IPS-NIHi7 (cell line): ENCODE measurements at regions not wholly inside any gene's neighbourhood (a gene's known extent, or its start where the extent isn't known, plus 50 kb on each side); places are given as distances from the start of the nearest gene placed in this dataset.
A peak's percentile ranks its signal among the peaks of the same experiment; 100 is the strongest.
"Not testable (repeated sequence)": the region's sequence is repeated elsewhere in the genome, so short reads cannot be mapped to it uniquely, and the experiment has no call there.

Experiments used
- DNase-seq: peaks from one replicate; pipeline ENCODE4 v3.0.0; 2012; ENCODE audit warnings: mixed read lengths; ENCODE audit errors: extremely low spot score

DNA sequence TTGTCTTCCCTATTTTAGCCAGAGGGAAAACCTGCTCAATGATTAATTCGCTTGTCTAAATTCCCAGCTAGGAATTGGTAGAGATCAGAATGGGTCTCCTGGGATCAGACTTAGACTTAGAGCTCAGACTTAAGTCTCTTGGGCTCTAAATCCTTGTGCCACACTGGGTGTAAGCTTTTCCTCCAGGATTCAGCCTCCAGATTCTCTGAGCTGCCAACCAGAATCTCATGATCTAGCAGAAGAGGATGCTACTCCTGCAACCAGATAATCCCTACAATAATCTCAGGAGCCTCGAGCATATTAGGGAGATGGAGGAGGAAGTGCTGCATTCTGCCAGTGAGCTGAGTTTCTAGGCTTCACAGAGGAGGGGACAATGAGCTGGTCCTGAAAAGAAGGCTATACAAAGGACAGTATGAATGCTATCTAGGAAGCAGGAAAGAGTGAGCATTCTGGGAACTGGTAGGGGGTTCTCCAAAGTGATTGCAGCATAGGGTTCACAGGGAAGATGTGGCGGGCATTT, 211.6 kb upstream of the SESN3 start:
- no peak for DNase-seq

DNA sequence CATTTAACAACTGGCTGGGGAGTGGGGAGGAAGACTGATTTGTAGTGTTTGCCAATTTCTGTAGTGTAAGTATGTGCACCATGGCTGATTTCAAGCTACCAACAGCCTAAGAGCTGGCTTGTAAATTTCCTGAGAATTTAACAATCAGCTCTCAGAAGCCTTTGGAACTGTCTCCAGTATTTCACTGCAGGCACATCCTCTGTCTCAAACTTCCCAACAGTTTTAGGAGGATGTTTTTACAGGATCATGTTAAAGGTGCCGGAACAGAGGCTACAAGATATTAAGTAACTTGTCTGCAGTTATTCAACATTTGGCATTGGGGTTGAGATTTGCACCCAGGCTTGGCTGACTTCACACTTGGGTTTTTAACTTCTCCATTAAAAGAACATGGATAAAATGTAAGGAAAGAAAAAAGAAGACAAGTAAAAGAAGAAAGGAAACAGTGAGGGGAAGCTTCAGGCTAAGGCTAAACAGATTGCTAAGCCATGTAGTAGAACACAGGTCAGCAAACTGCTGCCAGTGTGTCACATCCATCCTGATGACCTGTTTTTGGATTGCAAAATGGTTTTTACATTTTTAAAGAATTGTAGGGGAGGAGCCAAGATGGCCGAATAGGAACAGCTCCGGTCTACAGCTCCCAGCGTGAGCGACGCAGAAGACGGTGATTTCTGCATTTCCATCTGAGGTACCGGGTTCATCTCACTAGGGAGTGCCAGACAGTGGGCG, 204.8 kb upstream of the SESN3 start:
- no peak for DNase-seq

DNA sequence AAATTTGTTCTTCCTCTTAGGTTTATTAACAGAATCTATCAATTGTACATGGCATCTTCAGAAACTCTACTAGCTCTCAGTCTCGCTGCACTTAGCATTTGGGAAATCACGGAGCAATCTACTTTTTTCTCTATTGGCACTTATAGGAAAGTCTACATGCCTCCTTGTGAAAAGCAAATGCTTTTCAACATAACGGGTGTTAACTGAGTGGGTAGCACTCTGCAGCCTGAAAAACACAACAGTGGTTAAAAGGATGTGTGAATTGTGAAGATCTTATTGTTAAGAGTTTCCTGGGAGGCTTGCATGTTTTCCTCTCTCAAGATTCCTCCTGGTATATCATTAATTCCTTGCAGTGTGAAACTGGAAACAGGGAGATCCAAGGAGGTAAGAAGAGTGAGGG, 204.2 kb upstream of the SESN3 start:
- no peak for DNase-seq

DNA sequence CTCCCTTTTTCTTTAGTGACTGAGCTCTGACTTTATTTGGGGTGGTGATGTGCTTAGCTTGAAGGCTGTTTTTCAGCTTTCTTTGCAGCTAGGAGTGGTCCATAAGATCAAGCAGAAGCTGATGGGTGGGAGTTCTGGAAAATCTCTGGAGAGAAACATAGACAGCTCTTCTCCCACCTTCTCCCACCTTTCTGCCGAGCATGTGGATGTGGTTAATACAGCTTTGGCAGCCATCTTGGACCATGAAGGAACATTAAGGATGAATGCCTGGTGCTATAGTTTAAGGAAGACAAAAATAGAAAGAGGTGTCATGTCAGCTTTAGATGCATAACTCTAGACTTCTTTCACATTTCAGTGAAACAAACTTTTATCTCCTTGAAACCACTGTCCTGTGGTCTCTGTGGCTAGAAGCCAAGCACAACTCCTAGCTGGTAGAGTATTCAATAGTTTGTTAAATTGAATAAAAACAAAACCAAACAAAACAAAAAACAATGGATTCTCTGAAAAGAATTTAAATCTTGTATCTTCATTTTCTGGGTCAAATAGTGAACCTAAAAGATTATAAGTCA, 203.6 kb upstream of the SESN3 start:
- no peak for DNase-seq

DNA sequence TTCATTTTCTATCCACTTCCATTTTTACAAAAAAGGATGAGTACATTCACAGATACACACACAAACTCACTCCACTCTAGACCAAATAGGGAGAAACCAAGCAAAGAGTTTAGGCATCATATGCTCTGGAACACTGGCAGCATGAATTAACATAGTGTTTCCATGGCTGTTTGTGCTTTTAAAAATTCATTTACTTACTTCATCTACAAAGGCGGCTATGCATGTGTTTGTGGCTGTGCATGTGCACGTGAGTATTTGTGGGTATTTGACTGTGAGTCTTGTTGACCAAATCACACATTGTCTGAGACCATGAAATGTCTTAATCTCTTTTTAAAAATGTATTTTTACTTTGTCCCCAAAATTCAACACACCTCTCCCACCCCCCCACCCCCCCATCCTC, 203.0 kb upstream of the SESN3 start:
- DNase-seq = no peak

DNA sequence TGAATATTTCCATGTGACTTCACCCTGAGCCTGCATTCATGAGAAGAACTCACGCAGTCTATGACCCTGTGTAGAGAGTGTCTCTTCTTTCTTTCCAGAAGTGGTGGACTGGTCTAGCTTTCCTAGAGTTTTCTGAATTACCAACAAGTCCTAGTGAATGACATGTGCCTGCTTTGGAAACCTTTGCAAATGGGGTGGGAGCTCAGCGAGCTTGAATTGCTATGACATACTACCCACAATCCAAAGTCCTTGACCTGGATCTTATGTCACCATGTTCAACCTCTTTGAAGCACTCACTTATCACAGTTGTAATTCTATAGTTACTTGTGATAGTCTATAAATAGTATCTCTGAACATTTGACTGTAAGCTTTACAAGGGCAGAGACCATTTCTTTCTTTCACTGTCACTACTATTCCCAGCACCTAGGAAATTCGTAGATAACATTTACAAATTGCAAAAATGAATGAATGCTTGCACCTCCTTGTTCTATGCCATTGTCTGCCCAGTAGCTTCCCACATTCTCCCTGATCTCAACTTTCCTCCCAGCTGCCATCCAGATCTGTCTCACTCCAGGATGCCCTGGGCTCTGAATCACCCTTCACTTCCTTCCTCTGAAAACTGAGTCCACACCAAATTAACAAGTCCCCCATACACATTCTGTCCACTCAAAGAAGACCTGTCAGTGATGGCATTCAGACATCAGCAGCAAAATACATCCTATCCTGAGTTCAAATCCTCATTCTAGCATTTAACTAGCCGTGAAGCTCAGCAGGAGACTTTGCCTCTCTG, 201.9 kb upstream of the SESN3 start:
- DNase-seq = no peak

DNA sequence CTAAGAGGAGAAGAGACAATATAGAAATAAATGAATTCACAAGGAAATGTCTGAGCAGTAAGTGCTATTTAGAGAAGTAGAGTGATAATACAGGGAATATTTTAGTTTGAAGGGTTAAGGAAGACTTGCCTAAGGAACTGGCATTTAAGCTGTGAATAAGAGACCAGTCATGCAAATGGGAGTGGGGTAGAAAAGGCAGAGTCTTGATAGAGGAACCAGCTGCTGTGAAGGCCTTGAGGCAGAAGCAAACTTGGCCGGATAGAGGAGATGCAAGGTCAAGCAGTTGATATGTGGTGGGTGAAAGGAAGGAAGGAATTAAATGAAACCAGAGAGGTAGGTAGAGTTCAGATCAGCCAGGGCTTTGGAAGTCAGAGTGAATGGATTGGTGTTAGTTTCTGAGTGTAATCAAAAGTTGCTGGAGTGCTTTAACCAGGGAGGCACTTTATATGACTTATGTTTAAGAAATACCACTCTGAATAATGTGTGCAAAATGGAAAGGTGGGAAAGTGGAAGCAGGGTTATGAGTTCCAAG, 198.4 kb upstream of the SESN3 start:
- no peak for DNase-seq

DNA sequence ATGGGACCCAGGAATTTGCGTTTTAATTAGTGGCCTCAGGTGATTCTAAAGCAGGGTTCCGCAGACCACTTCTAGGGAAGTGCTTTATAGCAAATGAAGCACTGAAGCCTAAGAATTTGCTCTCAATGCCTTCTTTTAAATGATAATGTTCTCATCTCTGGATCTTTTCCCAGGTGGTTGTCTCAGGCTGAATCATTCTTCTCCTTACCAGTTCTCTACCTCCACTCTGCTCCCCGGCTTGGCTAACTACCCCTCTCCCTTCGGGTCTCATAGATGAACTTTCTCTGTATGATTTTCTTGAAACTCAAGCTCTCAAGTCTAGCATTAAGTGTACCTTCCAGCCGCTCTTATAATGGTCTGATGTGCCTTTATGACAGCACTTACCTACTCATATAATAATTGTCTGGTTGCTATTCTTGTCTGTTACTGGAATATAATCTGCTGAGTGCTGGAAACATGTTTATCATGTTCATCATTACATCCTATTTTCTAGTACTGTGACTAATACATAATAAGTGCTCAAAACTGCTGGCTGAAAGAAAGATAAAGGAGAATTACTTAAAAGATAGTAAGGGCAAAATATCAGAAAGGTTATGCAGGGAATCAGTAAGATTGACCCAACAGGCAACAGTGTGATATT, 195.9 kb upstream of the SESN3 start:
- DNase-seq = no peak

DNA sequence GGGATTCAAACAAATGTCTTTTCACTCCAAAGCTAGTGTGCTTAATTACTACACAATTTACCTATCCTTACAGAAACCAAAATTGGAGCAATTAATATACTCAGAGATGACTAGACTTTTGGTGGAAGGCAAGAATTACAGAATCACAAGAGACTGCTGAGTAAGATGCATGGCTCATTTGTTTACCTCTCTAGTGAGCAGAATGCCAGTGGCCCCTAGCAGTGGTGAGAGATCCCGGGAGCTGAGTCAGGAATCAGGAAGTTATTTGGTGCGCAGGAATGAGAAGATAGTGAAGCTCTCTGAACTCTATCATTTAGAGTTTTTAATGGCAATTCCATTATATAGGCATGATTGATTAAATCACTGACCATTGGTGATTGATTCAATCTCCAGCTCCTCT, 188.9 kb upstream of the SESN3 start:
- no peak for DNase-seq

DNA sequence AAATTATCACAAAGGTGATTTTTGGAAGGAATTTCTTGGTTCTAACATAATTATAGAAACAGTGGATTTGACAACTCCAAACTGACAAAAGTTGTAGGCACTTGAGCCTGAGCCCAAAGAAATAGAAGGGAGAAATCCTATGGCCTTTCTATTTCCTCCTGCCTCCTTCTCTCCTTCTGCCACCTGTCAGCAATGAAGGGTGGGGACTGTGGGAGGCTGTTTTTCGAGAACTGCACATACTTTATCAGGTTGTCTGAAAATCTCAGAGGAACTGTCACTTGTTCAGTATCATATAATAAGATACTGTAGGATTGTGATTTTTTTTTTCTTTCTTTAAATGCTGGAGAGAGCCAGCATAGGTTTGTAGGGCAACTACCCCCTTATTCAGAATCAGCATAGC, 187.9 kb upstream of the SESN3 start:
- no peak for DNase-seq

DNA sequence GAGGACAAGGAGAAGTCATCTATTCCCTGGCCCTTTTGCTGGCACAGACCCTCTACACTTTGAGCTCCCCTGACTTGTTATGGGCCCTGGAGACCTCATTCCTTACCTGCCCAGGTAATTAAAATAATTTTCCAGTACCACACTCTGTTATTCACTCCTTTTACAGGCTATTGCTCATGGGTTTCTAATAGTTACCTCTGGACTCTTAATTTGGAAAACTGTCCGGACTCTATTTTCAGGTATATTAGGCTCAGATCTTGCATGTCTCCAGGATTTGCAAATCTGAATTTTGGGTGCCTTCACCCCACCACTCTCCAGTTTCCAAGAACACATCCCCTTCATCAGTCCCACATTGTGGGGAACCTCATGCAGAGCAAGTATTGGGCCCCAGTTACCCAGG, 186.8 kb upstream of the SESN3 start:
- no peak for DNase-seq

DNA sequence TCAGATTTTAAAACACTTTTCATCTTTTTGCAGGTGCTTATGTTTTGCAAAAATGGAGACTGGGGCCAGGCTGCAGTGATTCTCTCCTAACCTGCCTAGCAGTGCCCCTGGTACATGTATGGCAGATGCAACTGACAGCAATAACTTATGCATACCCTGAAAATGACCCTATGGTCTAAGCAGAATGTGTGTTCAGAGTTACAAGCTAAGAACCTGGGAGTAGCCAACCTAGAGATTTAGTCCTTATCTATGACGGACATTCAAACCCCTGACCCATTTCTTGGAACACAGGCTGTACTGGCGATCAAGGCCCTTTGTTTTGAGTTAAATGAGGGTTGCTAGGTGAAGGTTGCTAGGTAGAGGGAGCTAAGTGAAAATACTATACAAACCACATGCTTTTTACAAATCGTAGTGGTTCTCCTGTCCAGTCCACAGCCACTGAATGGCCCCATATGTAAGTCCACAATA, 184.9 kb upstream of the SESN3 start:
- no peak for DNase-seq

DNA sequence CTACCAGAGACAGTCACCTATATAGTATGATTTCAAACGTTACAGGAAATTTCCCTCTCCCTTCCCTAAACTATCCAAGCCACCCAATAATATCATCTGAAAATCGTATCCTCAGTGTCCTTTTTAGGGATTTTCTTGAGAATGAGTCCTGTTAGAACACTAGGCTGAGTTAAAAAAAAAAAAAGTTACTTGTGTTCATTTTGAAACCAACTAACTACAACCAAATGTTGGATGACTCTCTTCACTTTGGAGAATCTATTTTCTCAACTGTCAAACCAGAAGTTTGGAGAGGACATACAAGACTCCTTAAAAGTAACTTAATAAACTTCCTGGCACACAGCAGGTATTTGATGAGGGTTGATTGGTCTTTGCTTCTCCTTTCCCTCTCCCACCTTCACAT, 183.2 kb upstream of the SESN3 start:
- no peak for DNase-seq

DNA sequence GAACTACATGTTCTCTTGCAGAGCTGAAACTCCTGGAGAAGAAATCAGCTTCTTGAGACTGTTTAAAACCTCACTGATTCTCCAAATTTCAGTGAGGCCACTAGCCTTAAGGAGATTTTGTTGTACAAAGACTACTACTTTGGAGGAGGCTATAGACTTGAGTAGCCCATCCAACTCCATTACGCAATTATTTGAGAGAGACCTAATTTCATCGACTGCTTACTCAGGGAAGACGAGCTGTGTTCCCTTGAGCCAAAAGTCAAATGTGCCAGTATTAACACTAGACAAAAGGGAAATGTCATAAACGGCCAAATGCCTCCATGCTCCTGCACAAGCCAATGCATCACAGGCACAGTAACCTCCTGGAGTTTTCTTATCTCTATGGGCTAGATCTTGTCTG, 182.8 kb upstream of the SESN3 start:
- DNase-seq = no peak

DNA sequence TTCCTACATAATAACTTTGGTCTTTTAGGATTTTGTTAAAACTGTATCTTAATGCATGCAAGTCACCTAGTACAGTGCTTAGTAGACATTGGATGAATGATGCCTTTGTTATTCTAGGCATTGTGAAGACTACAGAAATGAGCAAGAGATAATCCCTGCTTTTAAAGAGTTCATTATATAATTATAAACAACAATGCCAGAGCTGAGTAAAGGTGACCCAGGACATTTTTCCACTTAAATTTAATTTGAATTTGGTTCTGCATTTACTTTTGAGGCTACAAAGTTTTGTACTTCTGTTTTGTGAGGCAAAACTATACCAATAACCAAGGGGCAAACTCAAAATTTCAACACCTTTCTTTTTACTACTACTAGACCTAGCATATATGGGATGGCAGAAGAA, 182.0 kb upstream of the SESN3 start:
- no peak for DNase-seq

DNA sequence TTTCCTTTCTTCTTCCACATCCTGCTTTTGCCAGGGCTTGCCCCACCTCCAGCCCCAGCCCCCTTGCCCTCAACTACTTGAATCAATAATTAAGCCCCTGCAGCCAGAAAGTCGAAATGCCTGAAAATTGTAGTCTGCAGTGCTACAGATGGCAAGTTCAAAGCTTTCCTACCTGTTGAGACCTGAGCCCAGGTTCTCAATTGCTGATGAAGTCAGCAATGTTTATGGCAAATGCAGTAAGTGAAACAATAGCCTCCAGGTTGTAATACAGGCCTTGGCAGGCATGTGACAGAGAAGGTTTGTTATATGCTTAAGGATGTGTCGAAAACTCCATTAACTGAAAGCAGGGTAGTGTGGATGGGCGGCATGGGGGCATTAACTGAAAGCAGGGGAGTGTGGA, 181.1 kb upstream of the SESN3 start:
- DNase-seq = no peak

DNA sequence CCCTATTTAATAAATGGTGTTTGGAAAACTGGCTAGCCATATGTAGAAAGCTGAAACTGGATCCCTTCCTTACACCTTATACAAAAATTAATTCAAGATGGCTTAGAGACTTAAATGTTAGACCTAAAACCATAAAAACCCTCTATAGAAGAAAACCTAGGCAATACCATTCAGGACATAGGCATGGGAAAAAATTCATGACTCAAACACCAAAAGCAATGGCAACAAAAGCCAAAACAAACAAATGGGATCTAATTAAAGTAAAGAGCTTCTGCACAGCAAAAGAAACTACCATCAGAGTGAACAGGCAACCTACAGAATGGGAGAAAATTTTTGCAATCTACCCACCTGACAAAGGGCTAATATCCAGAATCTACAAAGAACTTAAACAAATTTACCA, 179.7 kb upstream of the SESN3 start:
- DNase-seq = not testable (repeated sequence)

DNA sequence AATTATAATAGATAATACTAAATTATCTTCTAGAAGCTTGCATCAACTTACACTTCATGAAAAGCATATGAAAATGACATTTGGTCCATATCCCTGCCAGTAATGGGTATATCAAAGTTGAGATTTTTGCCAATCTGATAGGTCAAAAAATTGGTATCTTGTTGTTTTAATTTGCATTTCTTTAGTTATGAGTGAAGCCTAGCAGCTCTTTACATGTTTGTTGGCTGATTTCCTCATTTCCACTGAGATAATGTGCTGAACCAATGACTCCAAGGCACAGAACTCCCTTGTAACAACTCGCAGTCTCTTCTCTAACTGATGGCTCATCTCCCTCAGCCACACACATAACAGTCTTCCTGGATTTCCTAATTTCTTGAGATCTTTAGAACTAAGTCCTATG, 175.3 kb upstream of the SESN3 start:
- DNase-seq = no peak

DNA sequence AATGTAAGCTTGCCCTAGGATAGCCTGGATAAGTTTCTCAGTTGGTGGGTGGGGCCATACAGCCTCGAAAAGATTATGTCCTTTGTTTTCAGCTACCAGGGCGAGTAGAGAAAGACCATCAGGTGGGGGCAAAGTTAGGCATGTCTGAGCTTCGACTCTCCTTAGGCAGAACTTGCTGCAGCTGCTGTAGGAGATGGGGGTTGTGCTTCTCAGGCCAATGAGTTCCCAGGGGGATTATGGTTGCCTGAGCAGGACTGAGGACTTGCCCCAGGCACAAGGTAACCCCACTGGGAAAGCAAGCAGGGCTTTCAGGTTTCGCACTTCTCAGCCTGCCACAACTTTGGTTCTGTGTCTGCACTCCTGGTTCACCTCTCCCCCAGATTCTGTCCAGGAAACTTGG, 173.4 kb upstream of the SESN3 start:
- DNase-seq = no peak

DNA sequence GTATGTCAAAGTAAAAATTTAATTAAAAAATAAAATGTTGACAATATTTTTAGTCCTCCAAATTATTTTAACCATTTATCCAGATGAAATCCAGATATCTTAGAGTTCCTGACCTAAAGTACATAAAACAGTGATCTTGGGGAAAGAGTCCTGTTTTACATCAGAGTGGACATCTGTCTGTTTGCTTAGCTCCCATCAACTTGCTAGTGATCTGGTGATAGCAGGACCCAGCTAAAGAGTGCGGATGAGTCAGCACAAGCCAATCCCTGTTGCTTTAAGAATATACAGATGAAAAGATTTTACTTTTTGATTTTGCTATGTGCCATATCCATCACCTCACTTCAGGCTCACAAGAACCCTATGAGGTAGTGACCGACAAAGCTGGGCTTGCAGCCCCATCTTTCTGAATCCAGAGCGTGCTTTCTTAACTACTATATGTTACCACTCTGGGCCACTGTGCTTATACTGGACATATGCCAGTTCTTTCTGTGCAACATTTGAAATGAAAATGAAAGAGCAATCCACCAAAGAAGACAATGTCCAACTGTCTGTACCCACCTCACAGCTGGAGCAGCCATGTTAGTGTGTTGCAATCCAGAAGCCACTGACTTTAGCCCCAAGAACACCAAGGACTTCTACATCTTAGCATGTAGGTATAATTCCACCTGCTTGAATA, 167.6 kb upstream of the SESN3 start:
- DNase-seq = no peak

DNA sequence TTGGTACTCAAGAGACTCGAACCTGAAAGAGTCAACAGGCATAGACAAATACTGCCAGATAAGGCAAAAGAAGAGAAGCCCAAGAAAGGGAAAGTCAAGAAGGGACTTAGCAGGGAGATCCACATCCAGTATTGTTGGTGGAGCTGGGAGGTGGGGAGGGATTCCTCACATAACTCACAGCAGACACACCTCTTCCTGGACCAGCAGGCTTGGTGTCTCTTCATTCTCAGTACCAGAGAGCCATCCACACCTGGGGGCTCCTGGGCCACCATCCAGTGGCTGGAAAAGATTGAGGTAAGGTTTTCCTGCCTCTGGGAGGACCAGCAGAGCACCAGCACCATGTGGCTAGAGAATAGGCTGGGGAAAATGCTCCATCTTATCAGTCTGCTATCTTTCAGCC, 161.6 kb upstream of the SESN3 start:
- peak; percentile 22 for DNase-seq

DNA sequence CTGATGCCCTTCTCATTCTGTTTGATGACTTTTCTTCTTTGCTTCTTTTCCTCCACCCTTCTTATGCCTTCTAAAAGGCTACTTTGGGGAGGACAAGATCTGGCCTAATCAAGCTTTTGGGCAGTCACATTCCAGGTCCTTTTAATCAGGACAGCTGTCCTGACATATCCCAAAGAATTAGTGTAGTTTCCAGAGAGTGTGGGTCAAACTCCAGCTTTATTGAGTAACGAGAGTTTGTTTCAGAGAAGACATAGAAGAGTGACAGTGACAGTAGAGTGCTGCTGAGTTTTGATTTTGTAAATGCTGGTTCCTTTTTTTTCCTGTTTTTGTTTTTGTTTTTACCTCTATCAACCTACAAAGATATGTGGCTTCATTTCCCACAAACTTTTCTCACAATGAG, 158.4 kb upstream of the SESN3 start:
- no peak for DNase-seq
